ENCODE measurements at regions not wholly inside any gene's neighbourhood (a gene's known extent, or its start where the extent isn't known, plus 50 kb on each side); places are given as distances from the start of the nearest gene placed in this dataset.

- H3K4me3 ChIP-seq (ENCODE audit: low read depth in 2 of 2, low read length in 1 of 2): no peak overlapping the region
- no peaks in the 10 kb centered on the region for H3K9me2 ChIP-seq
- no peaks in the 10 kb centered on the region; a peak in 1 of 4 replicates for H3K4me1 ChIP-seq (ENCODE audit: control insufficient read depth in 1 of 2, insufficient read depth in 2 of 2, low read depth in 1 of 2, low read length in 1 of 2)
- H3F3A ChIP-seq (replicated peaks; ENCODE audit: insufficient read depth): no peaks in the 10 kb centered on the region
- H3K36me3 ChIP-seq (replicated peaks in 1 of 2; ENCODE audit: control insufficient read depth in 1 of 2, insufficient read depth in 2 of 2, low read length in 1 of 2): no peaks in the 10 kb centered on the region
- TF ChIP-seq SMC3 (IDR thresholded peaks at IDR 0.05; ENCODE audit: low read depth, low read length): no peak
- TF ChIP-seq CHD2 (IDR thresholded peaks at IDR 0.05; ENCODE audit: low read length, partially characterized antibody): no peak
- TF ChIP-seq TCF12 (IDR thresholded peaks at IDR 0.05): no peak
- TF ChIP-seq SIN3A (IDR thresholded peaks at IDR 0.05; ENCODE audit: borderline replicate concordance, low read depth, low read length): no peak
- no peak for TF ChIP-seq FOXM1 (IDR thresholded peaks at IDR 0.05; ENCODE audit: low read depth)
- TF ChIP-seq GATA2 (CRISPR knock-in tag; IDR thresholded peaks at IDR 0.05): no peak
- TF ChIP-seq ZBTB33 (IDR thresholded peaks at IDR 0.05; ENCODE audit: borderline replicate concordance, low read depth): no peak
- TF ChIP-seq EZH2phosphoT487 (IDR thresholded peaks at IDR 0.05; ENCODE audit: borderline replicate concordance, low read depth): no peak
- no peak for TF ChIP-seq NFIC (IDR thresholded peaks at IDR 0.05; ENCODE audit: borderline replicate concordance)
- no peak for TF ChIP-seq CTCF (IDR thresholded peaks at IDR 0.05)
- TF ChIP-seq MAX (IDR thresholded peaks at IDR 0.05; ENCODE audit: low read depth): no peak
- TF ChIP-seq NRF1 (IDR thresholded peaks at IDR 0.05; ENCODE audit: low read depth, low read length): no peak
- CTCF ChIA-PET: no interaction called here
- no peaks in the 10 kb centered on the region for H3K9me3 ChIP-seq
- H3K79me2 ChIP-seq (ENCODE audit: insufficient read depth): no peaks in the 10 kb centered on the region
- no peaks in the 10 kb centered on the region for H4K20me1 ChIP-seq (ENCODE audit: insufficient read depth)
- no peak overlapping the region for H3K9ac ChIP-seq
- no peak overlapping the region for H3K27ac ChIP-seq (ENCODE audit: low read depth in 2 of 2, low read length in 1 of 2)
- H2AFZ ChIP-seq (ENCODE audit: low read depth): no peak overlapping the region
- H3K4me2 ChIP-seq: no peak overlapping the region
- H3K27me3 ChIP-seq (ENCODE audit: insufficient read depth): no peaks in the 10 kb centered on the region
- WGBS (ENCODE audit: low lambda C conversion rate): 48% methylated on average over 3 of the region's 3 CpGs
- POLR2A ChIA-PET: no interaction called here
- DNase-seq: no peak
Observed at GRCh38 chr3:162092751-162093150, 596.1 kb downstream of the OTOL1 start.

GRCh38 chr3:162094301-162094700, 597.7 kb downstream of the OTOL1 start:
- Histone ChIP-seq H3K27ac (ENCODE audit: low read depth in 2 of 2, low read length in 1 of 2) (no peak overlapping the region), H4K20me1 (ENCODE audit: insufficient read depth) (no peaks in the 10 kb centered on the region), H2AFZ (ENCODE audit: low read depth) (no peak overlapping the region), H3F3A (replicated peaks; ENCODE audit: insufficient read depth) (no peaks in the 10 kb centered on the region), H3K4me2 (no peak overlapping the region), H3K79me2 (ENCODE audit: insufficient read depth) (no peaks in the 10 kb centered on the region), H3K27me3 (ENCODE audit: insufficient read depth) (no peaks in the 10 kb centered on the region), H3K9me3 (no peaks in the 10 kb centered on the region), H3K36me3 (replicated peaks in 1 of 2; ENCODE audit: control insufficient read depth in 1 of 2, insufficient read depth in 2 of 2, low read length in 1 of 2) (no peaks in the 10 kb centered on the region), H3K9me2 (no peaks in the 10 kb centered on the region), H3K4me3 (ENCODE audit: low read depth in 2 of 2, low read length in 1 of 2) (no peak overlapping the region), H3K9ac (no peak overlapping the region), H3K4me1 (ENCODE audit: control insufficient read depth in 1 of 2, insufficient read depth in 2 of 2, low read depth in 1 of 2, low read length in 1 of 2) (no peaks in the 10 kb centered on the region)
- DNase-seq: no peak
- ChIA-PET CTCF (no interaction called here), POLR2A (no interaction called here)
- WGBS (ENCODE audit: low lambda C conversion rate): 68% methylated on average over 3 of the region's 3 CpGs
- TF ChIP-seq TEAD4 (IDR thresholded peaks at IDR 0.05; ENCODE audit: borderline replicate concordance, insufficient read depth) (no peak), NFIC (IDR thresholded peaks at IDR 0.05; ENCODE audit: borderline replicate concordance) (no peak), FOSL2 (IDR thresholded peaks at IDR 0.05; ENCODE audit: borderline replicate concordance, low read depth) (no peak), USF1 (IDR thresholded peaks at IDR 0.05; ENCODE audit: borderline replicate concordance, low read depth) (no peak), MAX (IDR thresholded peaks at IDR 0.05; ENCODE audit: low read depth) (no peak), GATA2 (CRISPR knock-in tag; IDR thresholded peaks at IDR 0.05) (no peak), USF2 (IDR thresholded peaks at IDR 0.05; ENCODE audit: borderline replicate concordance, low read depth, low read length) (no peak), RXRA (IDR thresholded peaks at IDR 0.05; ENCODE audit: borderline replicate concordance, low read depth) (no peak), REST (IDR thresholded peaks at IDR 0.05; ENCODE audit: low read depth, low read length) (no peak)
